Activated T-cell treated with anti-CD3 and anti-CD28 coated beads, Interleukin-2, amount 50 U/mL, for 48 hours (primary cell): ENCODE measurements at regions not wholly inside any gene's neighbourhood (a gene's known extent, or its start where the extent isn't known, plus 50 kb on each side); places are given as distances from the start of the nearest gene placed in this dataset.
"Not testable (repeated sequence)": the region's sequence is repeated elsewhere in the genome, so short reads cannot be mapped to it uniquely, and the experiment has no call there.

Source experiments
- DNase-seq, 2 experiments: peaks; one replicate each; pipeline ENCODE4 v3.0.0-alpha.2; 2020

GRCh38 chr20:40313730-40314129, 375.3 kb downstream of the MAFB start:
- DNase-seq = no peak

GRCh38 chr20:40309731-40310130, 379.3 kb downstream of the MAFB start:
- no peak for DNase-seq

- no peak for DNase-seq
Measured at GRCh38 chr20:40307997-40308396, 381.0 kb downstream of the MAFB start.

- DNase-seq = no peak
Measured at GRCh38 chr20:40307268-40307667, 381.8 kb downstream of the MAFB start.

- DNase-seq = no peak
Measured at GRCh38 chr20:40305303-40305702, 383.7 kb downstream of the MAFB start.

- DNase-seq = no peak
Measured at GRCh38 chr20:40304119-40304613, 384.9 kb downstream of the MAFB start.

- no peak for DNase-seq
Measured at GRCh38 chr20:40294747-40295146, 394.3 kb downstream of the MAFB start.

GRCh38 chr20:40294175-40294574, 394.9 kb downstream of the MAFB start:
- DNase-seq = no peak

GRCh38 chr20:40293740-40294139, 395.3 kb downstream of the MAFB start:
- no peak for DNase-seq

GRCh38 chr20:40291493-40292135, 397.4 kb downstream of the MAFB start:
- DNase-seq = no peak

GRCh38 chr20:40287683-40288082, 401.4 kb downstream of the MAFB start:
- no peak for DNase-seq

- no peak for DNase-seq
Measured at GRCh38 chr20:40286975-40287531, 402.0 kb downstream of the MAFB start.

GRCh38 chr20:40284611-40285010, 404.4 kb downstream of the MAFB start:
- no peak for DNase-seq

GRCh38 chr20:40283689-40284088, 405.3 kb downstream of the MAFB start:
- no peak for DNase-seq

- no peak for DNase-seq
Measured at GRCh38 chr20:40282941-40283340, 406.1 kb downstream of the MAFB start.

GRCh38 chr20:40282541-40282940, 406.5 kb downstream of the MAFB start:
- DNase-seq = no peak

- DNase-seq = no peak
Measured at GRCh38 chr20:40280616-40281015, 408.4 kb downstream of the MAFB start.

- no peak for DNase-seq
Measured at GRCh38 chr20:40279390-40279789, 409.6 kb downstream of the MAFB start.

- no peak for DNase-seq
Measured at GRCh38 chr20:40278673-40279072, 410.4 kb downstream of the MAFB start.

- DNase-seq = no peak
Measured at GRCh38 chr20:40276301-40276700, 412.7 kb downstream of the MAFB start.

GRCh38 chr20:40275738-40276137, 413.3 kb downstream of the MAFB start:
- DNase-seq = no peak

- no peak for DNase-seq
Measured at GRCh38 chr20:40274912-40275533, 414.0 kb downstream of the MAFB start.

GRCh38 chr20:40269274-40269673, 419.8 kb downstream of the MAFB start:
- not testable (repeated sequence) for DNase-seq

- DNase-seq = no peak
Measured at GRCh38 chr20:40268321-40269075, 420.5 kb downstream of the MAFB start.
